Coronary artery (tissue), 2 donors: ENCODE measurements at regions not wholly inside any gene's neighbourhood (a gene's known extent, or its start where the extent isn't known, plus 50 kb on each side); places are given as distances from the start of the nearest gene placed in this dataset.

Source experiments
- DNase-seq: peaks from one replicate; pipeline ENCODE4 v3.0.0-alpha.2; 2017; ENCODE audit warnings: low spot score
- H3K27ac ChIP-seq, 2 donors: fragments of 200-600 bp; sonication (generic); one replicate each; pipeline ENCODE4 v1.5.1; 2016 to 2019
- H3K4me3 ChIP-seq: fragments of 200-600 bp; sonication (generic); 2 replicates; pipeline ENCODE4 v1.5.1; 2016; ENCODE audit warnings: mild to moderate bottlenecking, moderate library complexity
- TF ChIP-seq, protein P1 (sequence below): fragments of 200-600 bp; sonication (generic); IDR thresholded peaks from one replicate; pipeline ENCODE4 v1.5.1; 2019; ENCODE audit warnings: antibody characterized with exemption

DNA sequence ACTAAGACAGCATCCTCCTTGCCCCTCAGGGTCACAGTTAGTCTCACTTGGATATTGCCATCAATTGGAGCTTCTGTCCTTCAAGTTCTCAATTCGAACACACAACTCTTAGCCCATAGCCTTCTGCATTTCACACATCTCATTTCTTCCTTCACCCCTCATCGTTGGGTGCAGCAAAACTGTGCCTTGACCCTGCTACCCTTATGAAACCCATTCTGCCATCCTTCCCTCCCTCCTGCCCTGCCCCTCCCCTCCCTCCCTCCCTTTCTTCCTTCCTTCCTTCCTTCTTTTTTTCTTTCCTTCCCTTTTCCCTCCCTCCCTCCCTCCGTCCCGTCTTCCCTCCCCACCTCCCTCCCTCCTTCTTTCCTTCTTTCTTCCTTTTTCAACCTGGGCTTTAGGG, 80.7 kb upstream of the CYRIA start:
- TF ChIP-seq, protein P1, sequence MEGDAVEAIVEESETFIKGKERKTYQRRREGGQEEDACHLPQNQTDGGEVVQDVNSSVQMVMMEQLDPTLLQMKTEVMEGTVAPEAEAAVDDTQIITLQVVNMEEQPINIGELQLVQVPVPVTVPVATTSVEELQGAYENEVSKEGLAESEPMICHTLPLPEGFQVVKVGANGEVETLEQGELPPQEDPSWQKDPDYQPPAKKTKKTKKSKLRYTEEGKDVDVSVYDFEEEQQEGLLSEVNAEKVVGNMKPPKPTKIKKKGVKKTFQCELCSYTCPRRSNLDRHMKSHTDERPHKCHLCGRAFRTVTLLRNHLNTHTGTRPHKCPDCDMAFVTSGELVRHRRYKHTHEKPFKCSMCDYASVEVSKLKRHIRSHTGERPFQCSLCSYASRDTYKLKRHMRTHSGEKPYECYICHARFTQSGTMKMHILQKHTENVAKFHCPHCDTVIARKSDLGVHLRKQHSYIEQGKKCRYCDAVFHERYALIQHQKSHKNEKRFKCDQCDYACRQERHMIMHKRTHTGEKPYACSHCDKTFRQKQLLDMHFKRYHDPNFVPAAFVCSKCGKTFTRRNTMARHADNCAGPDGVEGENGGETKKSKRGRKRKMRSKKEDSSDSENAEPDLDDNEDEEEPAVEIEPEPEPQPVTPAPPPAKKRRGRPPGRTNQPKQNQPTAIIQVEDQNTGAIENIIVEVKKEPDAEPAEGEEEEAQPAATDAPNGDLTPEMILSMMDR, result no peak
- Histone ChIP-seq H3K4me3 (no peak overlapping the region), H3K27ac (no peak overlapping the region)
- DNase-seq, result peak; percentile 16

DNA sequence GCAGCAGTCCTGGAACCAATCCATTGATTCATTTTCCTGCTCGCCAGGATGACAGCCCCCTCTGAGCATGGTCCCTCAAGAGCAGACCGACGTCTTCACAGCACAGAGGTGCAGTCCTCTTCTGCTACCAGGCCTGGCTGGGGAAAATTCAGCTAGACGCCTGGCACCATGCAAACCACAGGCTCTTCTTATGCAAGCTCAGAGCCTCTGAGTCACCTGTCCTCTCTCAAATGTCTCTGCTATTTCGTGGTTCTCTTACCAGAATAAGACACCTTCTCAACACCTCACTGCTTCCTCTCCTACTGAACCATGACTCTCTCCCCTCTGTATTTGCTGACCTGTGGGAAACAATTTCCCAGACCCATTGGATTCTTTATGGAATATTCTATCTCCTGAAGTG, 79.8 kb upstream of the CYRIA start:
- peak; percentile 24 for DNase-seq
- no peak overlapping the region for H3K27ac ChIP-seq
- no peak overlapping the region for H3K4me3 ChIP-seq
- TF ChIP-seq, protein P1, result no peak

DNA sequence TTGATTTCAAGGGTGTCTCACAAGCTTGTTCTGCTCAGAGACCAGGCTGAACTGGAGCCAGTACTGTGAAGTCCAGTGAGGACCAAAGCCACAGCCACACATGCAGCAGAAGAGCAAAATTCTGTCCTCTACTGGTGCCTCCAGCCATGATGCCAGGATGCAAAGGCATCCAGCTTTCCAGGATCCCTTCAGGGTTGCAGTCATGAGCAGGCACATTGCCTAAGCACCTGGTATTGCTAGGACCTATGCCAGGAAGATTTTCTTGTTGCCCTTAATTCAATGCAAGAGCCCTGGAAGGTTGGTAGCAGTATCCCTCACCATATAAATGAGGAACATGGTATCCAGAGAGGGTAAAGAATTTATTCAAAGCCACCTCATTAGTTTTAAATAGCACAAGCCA, 78.9 kb upstream of the CYRIA start:
- Histone ChIP-seq H3K4me3 (no peak overlapping the region), H3K27ac (no peak overlapping the region)
- DNase-seq, result peak; percentile 21
- TF ChIP-seq, protein P1, result no peak

DNA sequence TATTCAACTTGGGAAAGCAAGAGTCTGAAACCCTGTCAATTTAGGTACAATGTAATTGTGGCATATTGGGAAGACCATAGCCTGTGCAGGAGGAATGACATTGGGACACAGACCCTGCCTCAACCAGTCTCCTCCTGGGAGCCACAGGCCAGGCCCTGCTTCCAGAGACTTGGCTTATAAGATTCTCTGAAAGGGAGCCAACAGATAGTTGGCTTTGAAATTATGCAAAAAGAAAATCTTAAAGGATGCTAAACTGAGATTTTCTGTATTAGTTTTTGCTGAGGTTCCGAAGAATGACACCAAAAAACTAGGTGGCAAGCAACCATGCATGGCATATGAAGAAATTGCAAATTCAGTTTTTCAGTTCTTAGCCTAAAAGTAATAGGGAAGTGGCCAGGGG, 76.4 kb upstream of the CYRIA start:
- Histone ChIP-seq H3K4me3 (no peak overlapping the region), H3K27ac (no peak overlapping the region)
- TF ChIP-seq, protein P1, result no peak
- no peak for DNase-seq

DNA sequence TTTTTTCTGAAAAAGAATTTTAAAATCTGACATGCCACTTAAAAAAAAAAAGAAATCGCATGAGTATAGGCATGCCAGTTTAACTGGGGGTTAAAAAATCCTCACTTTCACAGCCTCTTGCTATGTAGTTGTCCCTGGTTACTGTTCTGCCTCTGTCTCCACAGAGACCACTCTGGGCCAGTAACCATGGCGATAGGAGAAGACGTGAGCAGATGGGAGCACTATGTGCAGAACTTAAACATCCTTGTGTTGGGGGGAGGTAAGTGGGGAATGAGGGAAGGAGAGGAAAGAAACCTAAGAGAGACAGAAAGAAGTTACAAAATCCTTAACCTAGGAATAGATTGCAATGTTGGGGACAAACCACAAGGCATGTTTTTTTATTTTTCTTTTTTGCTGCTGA, 75.9 kb upstream of the CYRIA start:
- Histone ChIP-seq H3K27ac (no peak overlapping the region), H3K4me3 (no peak overlapping the region)
- TF ChIP-seq, protein P1, result no peak
- DNase-seq, result no peak

DNA sequence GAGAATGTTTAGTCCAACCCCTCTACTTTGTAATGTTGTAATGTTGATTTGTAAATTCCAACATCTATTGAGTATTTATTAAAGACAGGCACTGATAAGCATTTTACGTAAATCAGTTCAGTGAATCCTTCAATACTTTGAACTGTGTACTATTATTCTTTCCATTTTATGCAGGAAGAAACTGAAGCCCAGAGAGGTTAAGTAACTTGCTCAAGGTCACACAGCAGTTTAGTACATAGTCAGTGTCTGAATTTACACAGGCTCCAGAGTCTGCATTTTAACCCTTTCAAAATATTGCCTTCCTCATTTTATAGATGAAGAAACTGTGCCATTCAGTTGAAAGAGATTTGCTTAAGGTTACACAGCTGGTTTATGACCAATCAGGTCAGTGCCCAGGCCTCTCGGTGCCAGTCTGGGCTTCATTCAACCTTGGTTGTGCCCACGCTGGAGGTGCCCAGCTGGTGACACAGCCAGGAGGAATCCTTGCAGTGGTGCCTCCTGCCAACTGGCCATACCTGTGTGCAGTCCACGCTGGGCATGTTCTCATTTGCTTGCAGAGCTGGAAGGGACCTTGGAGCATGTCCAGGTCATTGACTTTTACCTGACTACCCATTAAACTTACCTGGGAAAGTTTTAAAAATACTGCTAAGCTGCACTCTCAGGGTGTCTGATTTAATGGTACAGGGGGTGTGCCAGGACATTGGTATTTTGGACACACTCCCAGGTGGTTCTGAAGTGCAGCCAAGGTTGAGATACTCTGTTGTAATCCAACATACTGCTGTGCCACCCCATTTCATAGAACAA, 74.3 kb upstream of the CYRIA start:
- Histone ChIP-seq H3K27ac (no peak overlapping the region), H3K4me3 (no peak overlapping the region)
- DNase-seq, result no peak
- TF ChIP-seq, protein P1, result no peak
